ENCODE measurements at regions not wholly inside any gene's neighbourhood (a gene's known extent, or its start where the extent isn't known, plus 50 kb on each side); places are given as distances from the start of the nearest gene placed in this dataset.
A peak's percentile ranks its signal among the peaks of the same experiment; 100 is the strongest.

DNA sequence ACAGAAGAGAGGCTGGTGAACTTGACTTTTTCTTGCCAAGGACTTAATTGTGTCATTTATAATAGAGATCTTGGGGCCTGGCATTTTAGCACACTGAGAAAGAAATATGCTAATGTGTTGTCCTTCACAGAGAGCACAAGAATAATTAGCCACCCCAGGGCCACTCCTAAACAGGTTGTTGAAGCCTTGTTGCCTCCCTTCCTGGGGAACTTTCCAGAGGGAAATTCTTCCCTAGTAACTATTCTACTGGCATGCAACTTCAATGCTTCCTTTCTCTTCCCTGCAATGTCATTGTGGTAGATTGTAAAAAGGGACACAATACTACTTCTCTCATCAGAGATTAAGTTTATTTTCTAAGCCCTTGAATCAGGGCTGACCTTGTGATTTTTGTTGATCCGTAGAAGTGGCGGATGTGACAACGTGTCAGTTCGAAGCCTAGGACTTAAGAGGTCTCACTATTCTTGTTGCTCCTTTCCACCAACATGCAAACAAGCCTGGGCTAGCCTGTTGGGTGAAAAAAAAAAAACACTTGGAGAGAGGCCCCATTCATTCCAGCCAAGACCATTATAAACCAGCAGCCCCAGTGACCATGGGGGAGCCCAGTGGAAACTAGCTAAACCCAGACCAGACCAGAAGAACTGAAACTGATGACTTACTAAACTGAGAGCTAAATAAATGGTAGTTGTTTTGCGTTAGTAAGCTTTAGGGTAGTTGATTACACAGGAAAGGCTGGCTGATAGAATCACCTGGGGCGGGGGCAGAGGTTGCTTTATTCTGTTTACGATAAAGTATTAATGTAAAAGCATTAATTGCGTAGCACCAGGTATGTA, 287.2 kb downstream of the SHQ1 start:
- no peak overlapping the region for H3K9ac ChIP-seq (ENCODE audit: insufficient read depth, low read length, poor library complexity, severe bottlenecking)
- DNase-seq, result no peak
- H4K20me1 ChIP-seq (ENCODE audit: insufficient read depth, low read length), result no peaks in the 10 kb centered on the region
- H3K27me3 ChIP-seq (ENCODE audit: control insufficient read depth in 2 of 2, insufficient read depth in 2 of 2, low read length in 2 of 2), result no peaks in the 10 kb centered on the region
- H2AFZ ChIP-seq (ENCODE audit: insufficient read depth, low read depth, low read length, poor library complexity, severe bottlenecking), result no peak overlapping the region
- H3K27me3 Mint-ChIP-seq (ENCODE audit: low read depth in 3 of 3), result peaks cover 0 to 4% (median 0%) of the 10 kb centered on the region in 3 donors
- no peak for TF ChIP-seq CTCF (IDR thresholded peaks at IDR 0.05)
- intact Hi-C loops (cut with micrococcal nuclease), result no loop called here
- H3K4me1 ChIP-seq (ENCODE audit: control insufficient read depth in 1 of 2, insufficient read depth in 2 of 2, low read length in 2 of 2), result peaks cover 26 to 31% of the 10 kb centered on the region in 2 donors
- peaks cover 34% of the 10 kb centered on the region for H3K4me1 Mint-ChIP-seq
- H3K27ac Mint-ChIP-seq, result no peak overlapping the region
- 92% methylated on average over 2 of the region's 8 CpGs for WGBS (ENCODE audit: insufficient coverage)
- H3K4me2 ChIP-seq (replicated peaks; ENCODE audit: extremely low read depth, low read length, poor library complexity, severe bottlenecking), result no peak overlapping the region
- H3K9me3 Mint-ChIP-seq, result peaks cover 0 to 16% (median 9%) of the 10 kb centered on the region in 7 donors
- H3K27ac ChIP-seq (ENCODE audit: low read depth in 1 of 2, low read length in 2 of 2), result no peak overlapping the region
- no peak overlapping the region for H3K4me3 Mint-ChIP-seq
- H3K36me3 ChIP-seq (replicated peaks in 1 of 2; ENCODE audit: control insufficient read depth in 1 of 2, insufficient read depth in 2 of 2, low read length in 2 of 2), result no peaks in the 10 kb centered on the region
- H3K36me3 Mint-ChIP-seq, result no peaks in the 10 kb centered on the region
- H3K9me3 ChIP-seq (replicated peaks in 1 of 2; ENCODE audit: control insufficient read depth in 1 of 2, insufficient read depth in 1 of 2, low read length in 2 of 2), result peaks cover 0 to 3% of the 10 kb centered on the region in 2 donors
- no peak overlapping the region for H3K4me3 ChIP-seq (replicated peaks in 1 of 3; ENCODE audit: low read depth in 2 of 3, low read length in 3 of 3)
- no peaks in the 10 kb centered on the region for H3K79me2 ChIP-seq (ENCODE audit: insufficient read depth, low read length)

GRCh38 chr3:72559385-72559784, 288.9 kb downstream of the SHQ1 start:
- Histone ChIP-seq H3K9me3 (replicated peaks in 1 of 2; ENCODE audit: control insufficient read depth in 1 of 2, insufficient read depth in 1 of 2, low read length in 2 of 2) (peaks cover 0 to 3% of the 10 kb centered on the region in 2 donors), H3K36me3 (replicated peaks in 1 of 2; ENCODE audit: control insufficient read depth in 1 of 2, insufficient read depth in 2 of 2, low read length in 2 of 2) (no peaks in the 10 kb centered on the region), H3K4me2 (replicated peaks; ENCODE audit: extremely low read depth, low read length, poor library complexity, severe bottlenecking) (peak overlapping the region; percentile 24), H2AFZ (ENCODE audit: insufficient read depth, low read depth, low read length, poor library complexity, severe bottlenecking) (no peak overlapping the region), H3K27ac (ENCODE audit: low read depth in 1 of 2, low read length in 2 of 2) (peak overlapping the region in 1 of 2 donors; percentile 73), H3K27me3 (ENCODE audit: control insufficient read depth in 2 of 2, insufficient read depth in 2 of 2, low read length in 2 of 2) (no peaks in the 10 kb centered on the region), H3K79me2 (ENCODE audit: insufficient read depth, low read length) (no peaks in the 10 kb centered on the region), H3K9ac (ENCODE audit: insufficient read depth, low read length, poor library complexity, severe bottlenecking) (no peak overlapping the region), H3K4me1 (ENCODE audit: control insufficient read depth in 1 of 2, insufficient read depth in 2 of 2, low read length in 2 of 2) (peaks cover 26 to 31% of the 10 kb centered on the region in 2 donors), H3K4me3 (replicated peaks in 1 of 3; ENCODE audit: low read depth in 2 of 3, low read length in 3 of 3) (peak overlapping the region in 1 of 3 experiments; percentile 13), H4K20me1 (ENCODE audit: insufficient read depth, low read length) (no peaks in the 10 kb centered on the region)
- intact Hi-C loops (cut with micrococcal nuclease), result no loop called here
- peak; percentile 50 to 75 (median 74) for DNase-seq
- H3K36me3 Mint-ChIP-seq, result no peaks in the 10 kb centered on the region
- no peak for TF ChIP-seq CTCF (IDR thresholded peaks at IDR 0.05)
- H3K27ac Mint-ChIP-seq, result peak overlapping the region in 5 of 7 donors; percentile 39 to 96 (median 63)
- WGBS (ENCODE audit: insufficient coverage), result 100% methylated on average over 1 of the region's 3 CpGs
- H3K4me3 Mint-ChIP-seq, result peak overlapping the region in 1 of 2 donors; percentile 52
- peaks cover 0 to 17% (median 9%) of the 10 kb centered on the region in 7 donors for H3K9me3 Mint-ChIP-seq
- H3K27me3 Mint-ChIP-seq (ENCODE audit: low read depth in 3 of 3), result peaks cover 0 to 2% (median 2%) of the 10 kb centered on the region in 3 donors
- H3K4me1 Mint-ChIP-seq, result peaks cover 34% of the 10 kb centered on the region
